Esophagus muscularis mucosa (tissue), 3 donors: ENCODE measurements at regions not wholly inside any gene's neighbourhood (a gene's known extent, or its start where the extent isn't known, plus 50 kb on each side); places are given as distances from the start of the nearest gene placed in this dataset.

Experiments
- POLR2AphosphoS5 ChIP-seq, 2 donors: sonication (generic); formaldehyde crosslinking; IDR thresholded peaks; one replicate each; pipeline ENCODE4 v1.6.1; 2017; ENCODE audit warnings: antibody characterized with exemption in 2 of 2
- TF ChIP-seq, protein P1 (sequence below), 3 experiments: fragments of 200-600 bp in 2 of 3; fragments of 450-650 bp in 1 of 3; sonication (generic) in 2 of 3; IDR thresholded peaks; one replicate each; pipeline ENCODE4 v1.5.1; 2017 to 2019; ENCODE audit warnings: antibody characterized with exemption in 3 of 3, mild to moderate bottlenecking in 2 of 3, moderate library complexity in 1 of 3

DNA sequence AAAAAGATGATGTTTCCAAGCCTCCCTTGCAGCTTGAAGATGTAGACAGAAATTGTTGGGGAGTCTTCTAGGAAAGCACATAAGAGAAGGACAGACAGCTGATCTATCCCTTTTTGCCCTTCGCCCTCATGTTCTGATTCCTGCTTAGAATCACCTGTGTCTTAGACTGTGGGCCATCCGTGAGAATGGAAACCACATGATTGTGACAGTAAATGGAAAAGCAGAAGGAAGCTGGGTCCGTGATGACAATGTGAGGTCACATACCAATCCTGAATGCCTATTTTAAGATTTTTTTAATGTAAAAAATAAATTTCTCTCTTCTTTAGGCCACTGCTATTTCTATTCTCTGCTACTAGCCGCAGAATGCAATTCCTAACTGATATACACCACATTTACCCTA lies 67.7 kb upstream of the C1orf87 start:
- no peak for TF ChIP-seq POLR2AphosphoS5 (IDR thresholded peaks at IDR 0.05)
- TF ChIP-seq, protein P1, sequence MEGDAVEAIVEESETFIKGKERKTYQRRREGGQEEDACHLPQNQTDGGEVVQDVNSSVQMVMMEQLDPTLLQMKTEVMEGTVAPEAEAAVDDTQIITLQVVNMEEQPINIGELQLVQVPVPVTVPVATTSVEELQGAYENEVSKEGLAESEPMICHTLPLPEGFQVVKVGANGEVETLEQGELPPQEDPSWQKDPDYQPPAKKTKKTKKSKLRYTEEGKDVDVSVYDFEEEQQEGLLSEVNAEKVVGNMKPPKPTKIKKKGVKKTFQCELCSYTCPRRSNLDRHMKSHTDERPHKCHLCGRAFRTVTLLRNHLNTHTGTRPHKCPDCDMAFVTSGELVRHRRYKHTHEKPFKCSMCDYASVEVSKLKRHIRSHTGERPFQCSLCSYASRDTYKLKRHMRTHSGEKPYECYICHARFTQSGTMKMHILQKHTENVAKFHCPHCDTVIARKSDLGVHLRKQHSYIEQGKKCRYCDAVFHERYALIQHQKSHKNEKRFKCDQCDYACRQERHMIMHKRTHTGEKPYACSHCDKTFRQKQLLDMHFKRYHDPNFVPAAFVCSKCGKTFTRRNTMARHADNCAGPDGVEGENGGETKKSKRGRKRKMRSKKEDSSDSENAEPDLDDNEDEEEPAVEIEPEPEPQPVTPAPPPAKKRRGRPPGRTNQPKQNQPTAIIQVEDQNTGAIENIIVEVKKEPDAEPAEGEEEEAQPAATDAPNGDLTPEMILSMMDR (IDR thresholded peaks at IDR 0.05), result no peak
